Keratinocyte (primary cell): ENCODE measurements at regions not wholly inside any gene's neighbourhood (a gene's known extent, or its start where the extent isn't known, plus 50 kb on each side); places are given as distances from the start of the nearest gene placed in this dataset.

Experiments
- DNase-seq: peaks from one replicate; pipeline ENCODE4 v3.0.0-alpha.2; 2011; ENCODE audit warnings: low read depth, missing footprints, low spot score
- FAIRE-seq: peaks from 2 replicates; lab custom pipeline; 2011; peaks lifted over from hg19 to GRCh38; lab: Jason Lieb, UNC
- H2AFZ ChIP-seq: 2 replicates; pipeline ENCODE4 v1.6.0; 2012; ENCODE audit warnings: low read length, control low read depth, inconsistent platforms; ENCODE audit not compliant: control insufficient read depth
- H3K27ac ChIP-seq: 2 replicates; pipeline ENCODE4 v1.5.1; 2011; ENCODE audit warnings: low read length; ENCODE audit not compliant: control insufficient read depth, insufficient read depth
- H3K27me3 ChIP-seq: 3 replicates; pipeline ENCODE4 v1.6.0; 2011; ENCODE audit warnings: low read length; ENCODE audit not compliant: control insufficient read depth, insufficient read depth; ENCODE audit errors: extremely low read depth
- H3K36me3 ChIP-seq, 2 experiments: 2 replicates in 1 of 2; 3 replicates in 1 of 2; pipeline ENCODE4 v1.5.1; 2011; ENCODE audit warnings: low read length in 2 of 2, mild to moderate bottlenecking in 1 of 2; ENCODE audit not compliant: control insufficient read depth in 2 of 2, insufficient read depth in 2 of 2; ENCODE audit errors: extremely low read depth in 1 of 2
- H3K4me1 ChIP-seq: 3 replicates; pipeline ENCODE4 v1.5.1; 2011; ENCODE audit warnings: low read length; ENCODE audit not compliant: control insufficient read depth, insufficient read depth; ENCODE audit errors: extremely low read depth
- H3K4me2 ChIP-seq: 3 replicates; pipeline ENCODE4 v1.6.0; 2011; ENCODE audit warnings: low read depth, low read length; ENCODE audit not compliant: control insufficient read depth, insufficient read depth; ENCODE audit errors: extremely low read depth
- H3K4me3 ChIP-seq, 3 experiments: fragments of 200-600 bp in 1 of 3; sonication (generic) in 1 of 3; 2 replicates in 2 of 3; 3 replicates in 1 of 3; pipeline ENCODE4 v1.5.1; 2011 to 2016; ENCODE audit warnings: low read length in 3 of 3, mild to moderate bottlenecking in 3 of 3, control low read depth in 2 of 3, inconsistent platforms in 1 of 3, low read depth in 1 of 3, mixed read lengths in 1 of 3, mixed run types in 1 of 3, moderate library complexity in 1 of 3; ENCODE audit not compliant: control insufficient read depth in 2 of 3, insufficient read depth in 2 of 3; ENCODE audit errors: extremely low read depth in 1 of 3
- H3K79me2 ChIP-seq: 2 replicates; pipeline ENCODE4 v1.6.0; 2012; ENCODE audit warnings: low read length; ENCODE audit not compliant: control insufficient read depth, insufficient read depth
- H3K9ac ChIP-seq: 3 replicates; pipeline ENCODE4 v1.6.0; 2011; ENCODE audit warnings: low read length; ENCODE audit not compliant: control insufficient read depth, insufficient read depth; ENCODE audit errors: extremely low read depth
- H3K9me1 ChIP-seq: 3 replicates; pipeline ENCODE4 v1.6.0; 2011; ENCODE audit warnings: low read length; ENCODE audit not compliant: control insufficient read depth, insufficient read depth; ENCODE audit errors: extremely low read depth
- H3K9me3 ChIP-seq: 2 replicates; pipeline ENCODE4 v1.5.1; 2012; ENCODE audit warnings: low read depth, low read length; ENCODE audit not compliant: control insufficient read depth
- H4K20me1 ChIP-seq: 3 replicates; pipeline ENCODE4 v1.6.0; 2011; ENCODE audit warnings: low read length; ENCODE audit not compliant: control insufficient read depth, insufficient read depth; ENCODE audit errors: extremely low read depth
- EZH2 ChIP-seq: IDR thresholded peaks from one replicate; pipeline ENCODE4 v1.6.1; 2012; ENCODE audit warnings: inconsistent platforms, mild to moderate bottlenecking, low read length, moderate library complexity
- dilution Hi-C: fragments of 300-500 bp; cut with MboI; formaldehyde crosslinking; loops from one replicate; pipeline ENCODE4 v1.7.0; 2020; ENCODE audit warnings: low sequenced_read_pairs; ENCODE audit not compliant: extremely low pct_ligation_motif_present
- TF ChIP-seq, protein P1 (sequence below), 3 experiments: IDR thresholded peaks in 1 of 3; conservative IDR thresholded peaks in 1 of 3; optimal IDR thresholded peaks in 1 of 3; 2 replicates in 2 of 3; 3 replicates in 1 of 3; pipeline versions ENCODE3 to v1.5.1; 2011; ENCODE audit warnings: low read length in 3 of 3, mild to moderate bottlenecking in 3 of 3, moderate library complexity in 2 of 3, control low read depth in 1 of 3, inconsistent platforms in 1 of 3; ENCODE audit not compliant: insufficient read depth in 2 of 3; ENCODE audit errors: extremely low read depth in 1 of 3

DNA sequence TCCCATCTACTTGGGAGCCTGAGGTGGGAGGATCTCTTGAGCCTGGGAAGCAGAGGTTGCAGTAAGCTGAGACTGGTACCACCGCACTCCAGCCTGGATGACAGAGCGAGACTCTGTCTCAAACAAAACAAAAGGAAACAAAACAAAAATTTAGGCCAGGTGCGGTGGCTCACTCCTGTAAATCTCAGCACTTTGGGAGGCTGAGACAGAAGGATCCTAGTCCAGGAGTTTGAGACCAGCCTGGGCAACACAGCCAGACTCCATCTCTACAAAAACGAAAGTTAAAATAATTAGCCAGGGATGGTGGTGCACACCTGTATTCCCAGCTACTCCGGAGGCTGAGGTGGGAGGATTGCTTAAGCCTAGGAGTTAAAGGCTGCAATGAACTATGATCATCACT lies 183.2 kb upstream of the ZNF217 start:
- Histone ChIP-seq H3K36me3 (no peaks in the 10 kb centered on the region), H3K4me2 (no peak overlapping the region), H3K79me2 (no peaks in the 10 kb centered on the region), H2AFZ (no peak overlapping the region), H3K9me1 (no peaks in the 10 kb centered on the region), H3K4me3 (no peak overlapping the region), H3K27ac (no peak overlapping the region), H3K9ac (no peak overlapping the region), H4K20me1 (no peaks in the 10 kb centered on the region), H3K9me3 (no peaks in the 10 kb centered on the region), H3K27me3 (no peaks in the 10 kb centered on the region), H3K4me1 (peaks cover 30% of the 10 kb centered on the region)
- DNase-seq (no peak), FAIRE-seq (no peak)
- no peak for TF ChIP-seq EZH2
- TF ChIP-seq, protein P1, sequence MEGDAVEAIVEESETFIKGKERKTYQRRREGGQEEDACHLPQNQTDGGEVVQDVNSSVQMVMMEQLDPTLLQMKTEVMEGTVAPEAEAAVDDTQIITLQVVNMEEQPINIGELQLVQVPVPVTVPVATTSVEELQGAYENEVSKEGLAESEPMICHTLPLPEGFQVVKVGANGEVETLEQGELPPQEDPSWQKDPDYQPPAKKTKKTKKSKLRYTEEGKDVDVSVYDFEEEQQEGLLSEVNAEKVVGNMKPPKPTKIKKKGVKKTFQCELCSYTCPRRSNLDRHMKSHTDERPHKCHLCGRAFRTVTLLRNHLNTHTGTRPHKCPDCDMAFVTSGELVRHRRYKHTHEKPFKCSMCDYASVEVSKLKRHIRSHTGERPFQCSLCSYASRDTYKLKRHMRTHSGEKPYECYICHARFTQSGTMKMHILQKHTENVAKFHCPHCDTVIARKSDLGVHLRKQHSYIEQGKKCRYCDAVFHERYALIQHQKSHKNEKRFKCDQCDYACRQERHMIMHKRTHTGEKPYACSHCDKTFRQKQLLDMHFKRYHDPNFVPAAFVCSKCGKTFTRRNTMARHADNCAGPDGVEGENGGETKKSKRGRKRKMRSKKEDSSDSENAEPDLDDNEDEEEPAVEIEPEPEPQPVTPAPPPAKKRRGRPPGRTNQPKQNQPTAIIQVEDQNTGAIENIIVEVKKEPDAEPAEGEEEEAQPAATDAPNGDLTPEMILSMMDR (optimal IDR thresholded peaks at IDR 0.05 in 1 of 3, IDR thresholded peaks at IDR 0.05 in 1 of 3, conservative IDR thresholded peaks at IDR 0.05 in 1 of 3; ENCODE audit: extremely low read depth in 1 of 3, insufficient read depth in 2 of 3, low read length in 3 of 3): no peak
- dilution Hi-C loops: no loop called here

DNA sequence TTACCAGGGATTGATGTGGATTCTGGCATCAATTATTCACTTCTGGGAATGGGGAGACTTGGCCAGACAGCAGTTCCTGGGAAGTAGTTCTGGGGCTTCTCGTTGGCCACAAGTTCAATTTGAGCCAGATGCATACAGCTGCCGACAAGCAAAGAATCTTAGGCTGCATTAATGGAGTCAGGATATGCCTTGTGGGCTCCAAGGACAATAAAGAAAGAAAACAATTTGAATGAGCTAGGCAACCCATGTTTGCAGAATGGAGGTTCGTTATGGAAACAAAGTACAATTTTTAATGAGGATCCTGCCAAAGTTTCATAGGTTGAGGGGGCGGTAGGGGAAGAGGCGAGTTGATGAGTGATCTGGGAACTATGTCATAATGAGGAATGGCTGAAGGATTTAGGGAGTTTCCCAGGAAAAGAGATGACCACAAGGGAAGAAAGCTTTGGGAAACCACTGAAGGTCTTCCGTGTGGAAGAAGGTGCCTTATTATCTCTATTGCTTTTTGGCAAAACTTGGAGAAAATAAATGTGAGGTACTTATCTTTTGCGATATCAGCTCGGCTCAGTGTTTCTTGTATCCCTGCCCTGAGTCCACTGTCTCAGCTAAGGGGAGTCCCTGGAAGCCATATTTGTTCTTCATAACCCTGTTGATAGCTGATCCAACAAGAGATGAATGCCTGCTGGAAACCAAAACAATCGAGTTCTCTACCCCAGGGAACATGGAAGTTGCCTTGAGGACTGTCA lies 181.0 kb upstream of the ZNF217 start:
- TF ChIP-seq, protein P1 (optimal IDR thresholded peaks at IDR 0.05 in 1 of 3, IDR thresholded peaks at IDR 0.05 in 1 of 3, conservative IDR thresholded peaks at IDR 0.05 in 1 of 3; ENCODE audit: extremely low read depth in 1 of 3, insufficient read depth in 2 of 3, low read length in 3 of 3): no peak
- TF ChIP-seq EZH2: no peak
- peak overlapping the region; percentile 82 for H3K4me2 ChIP-seq
- peaks cover 30% of the 10 kb centered on the region for H3K4me1 ChIP-seq
- H4K20me1 ChIP-seq: no peaks in the 10 kb centered on the region
- no peak for DNase-seq
- peak; percentile 75 for FAIRE-seq
- no peaks in the 10 kb centered on the region for H3K27me3 ChIP-seq
- no peaks in the 10 kb centered on the region for H3K36me3 ChIP-seq
- peak overlapping the region; percentile 78 for H3K9ac ChIP-seq
- no peaks in the 10 kb centered on the region for H3K9me3 ChIP-seq
- H3K4me3 ChIP-seq: peak overlapping the region in 1 of 3 experiments; percentile 40
- H2AFZ ChIP-seq: peak overlapping the region; percentile 56
- dilution Hi-C loops: no loop called here
- peak overlapping the region; percentile 100 for H3K27ac ChIP-seq
- H3K79me2 ChIP-seq: no peaks in the 10 kb centered on the region
- no peaks in the 10 kb centered on the region for H3K9me1 ChIP-seq
